ENCODE measurements at regions not wholly inside any gene's neighbourhood (a gene's known extent, or its start where the extent isn't known, plus 50 kb on each side); places are given as distances from the start of the nearest gene placed in this dataset.

GRCh38 chr10:130743751-130744271 is 567.7 kb downstream of the TCERG1L start:
- Histone ChIP-seq H3K27me3 (ENCODE audit: low read length) (no peaks in the 10 kb centered on the region), H3K4me2 (ENCODE audit: low read length) (no peak overlapping the region), H2AFZ (ENCODE audit: low read length) (no peak overlapping the region), H3K4me1 (ENCODE audit: insufficient read depth, low read length) (no peaks in the 10 kb centered on the region), H3K4me3 (ENCODE audit: low read length) (no peak overlapping the region), H3K9me3 (ENCODE audit: low read length) (no peaks in the 10 kb centered on the region), H3K36me3 (ENCODE audit: low read depth, low read length) (no peaks in the 10 kb centered on the region), H3K27ac (ENCODE audit: low read length) (no peak overlapping the region), H4K20me1 (ENCODE audit: low read length) (no peaks in the 10 kb centered on the region), H3K79me2 (ENCODE audit: low read length) (no peaks in the 10 kb centered on the region), H3F3A (ENCODE audit: low read length, unreplicated experiment) (no peaks in the 10 kb centered on the region), H3K9me2 (replicated peaks; ENCODE audit: low read length) (no peaks in the 10 kb centered on the region), H3K9ac (ENCODE audit: low read length) (no peak overlapping the region)
- TF ChIP-seq EZH2 (IDR thresholded peaks at IDR 0.05; ENCODE audit: low read length, unreplicated experiment) (no peak), EZH2phosphoT487 (IDR thresholded peaks at IDR 0.05; ENCODE audit: borderline replicate concordance, low read length) (no peak), CTCF (conservative IDR thresholded peaks at IDR 0.05; ENCODE audit: low read depth, low read length) (no peak)
- intact Hi-C loops (cut with micrococcal nuclease) = no loop called here
- ChIA-PET CTCF (no interaction called here), POLR2A (ENCODE audit: unreplicated experiment) (no interaction called here)
- DNase-seq = no peak
- no TSS peak for BruUV-seq (replicated peaks)
- no peak for ATAC-seq

GRCh38 chr10:130744631-130745030 is 566.9 kb downstream of the TCERG1L start:
- DNase-seq (no peak), ATAC-seq (no peak)
- Histone ChIP-seq H3K9ac (ENCODE audit: low read length) (no peak overlapping the region), H3K9me2 (replicated peaks; ENCODE audit: low read length) (no peaks in the 10 kb centered on the region), H2AFZ (ENCODE audit: low read length) (no peak overlapping the region), H3K4me1 (ENCODE audit: insufficient read depth, low read length) (no peaks in the 10 kb centered on the region), H3K36me3 (ENCODE audit: low read depth, low read length) (no peaks in the 10 kb centered on the region), H3F3A (ENCODE audit: low read length, unreplicated experiment) (no peaks in the 10 kb centered on the region), H3K27ac (ENCODE audit: low read length) (no peak overlapping the region), H3K27me3 (ENCODE audit: low read length) (no peaks in the 10 kb centered on the region), H3K4me3 (ENCODE audit: low read length) (no peak overlapping the region), H3K79me2 (ENCODE audit: low read length) (no peaks in the 10 kb centered on the region), H4K20me1 (ENCODE audit: low read length) (no peaks in the 10 kb centered on the region), H3K4me2 (ENCODE audit: low read length) (no peak overlapping the region), H3K9me3 (ENCODE audit: low read length) (no peaks in the 10 kb centered on the region)
- POLR2A ChIA-PET (ENCODE audit: unreplicated experiment) = no interaction called here
- CTCF ChIA-PET = no interaction called here
- no TSS peak for BruUV-seq (replicated peaks)
- intact Hi-C loops (cut with micrococcal nuclease) = no loop called here
- TF ChIP-seq EZH2phosphoT487 (IDR thresholded peaks at IDR 0.05; ENCODE audit: borderline replicate concordance, low read length) (no peak), EZH2 (IDR thresholded peaks at IDR 0.05; ENCODE audit: low read length, unreplicated experiment) (no peak), CTCF (conservative IDR thresholded peaks at IDR 0.05; ENCODE audit: low read depth, low read length) (no peak)

GRCh38 chr10:130745251-130745650 is 566.3 kb downstream of the TCERG1L start:
- Histone ChIP-seq H3K4me1 (ENCODE audit: insufficient read depth, low read length) (no peaks in the 10 kb centered on the region), H2AFZ (ENCODE audit: low read length) (no peak overlapping the region), H3K9me2 (replicated peaks; ENCODE audit: low read length) (no peaks in the 10 kb centered on the region), H3K27me3 (ENCODE audit: low read length) (no peaks in the 10 kb centered on the region), H3K4me3 (ENCODE audit: low read length) (no peak overlapping the region), H3K9me3 (ENCODE audit: low read length) (no peaks in the 10 kb centered on the region), H3K27ac (ENCODE audit: low read length) (no peak overlapping the region), H4K20me1 (ENCODE audit: low read length) (no peaks in the 10 kb centered on the region), H3K79me2 (ENCODE audit: low read length) (no peaks in the 10 kb centered on the region), H3K9ac (ENCODE audit: low read length) (no peak overlapping the region), H3K4me2 (ENCODE audit: low read length) (no peak overlapping the region), H3F3A (ENCODE audit: low read length, unreplicated experiment) (no peaks in the 10 kb centered on the region), H3K36me3 (ENCODE audit: low read depth, low read length) (no peaks in the 10 kb centered on the region)
- TF ChIP-seq EZH2phosphoT487 (IDR thresholded peaks at IDR 0.05; ENCODE audit: borderline replicate concordance, low read length) (no peak), CTCF (conservative IDR thresholded peaks at IDR 0.05; ENCODE audit: low read depth, low read length) (no peak), EZH2 (IDR thresholded peaks at IDR 0.05; ENCODE audit: low read length, unreplicated experiment) (no peak)
- ChIA-PET POLR2A (ENCODE audit: unreplicated experiment) (no interaction called here), CTCF (no interaction called here)
- intact Hi-C loops (cut with micrococcal nuclease) = no loop called here
- DNase-seq (no peak), ATAC-seq (no peak)
- BruUV-seq (replicated peaks) = no TSS peak
